ENCODE measurements at regions not wholly inside any gene's neighbourhood (a gene's known extent, or its start where the extent isn't known, plus 50 kb on each side); places are given as distances from the start of the nearest gene placed in this dataset.

GRCh38 chr21:18170829-18171228, 73.8 kb upstream of the CHODL start:
- Histone ChIP-seq H3K4me1 (ENCODE audit: insufficient read depth, low read length, poor library complexity, severe bottlenecking) (no peaks in the 10 kb centered on the region), H2AFZ (ENCODE audit: low read length) (no peak overlapping the region), H3K27me3 (ENCODE audit: insufficient read depth, low read length, poor library complexity, severe bottlenecking) (no peaks in the 10 kb centered on the region), H3K9me2 (replicated peaks; ENCODE audit: low read depth, low read length) (no peaks in the 10 kb centered on the region), H3K4me2 (ENCODE audit: low read depth, low read length, poor library complexity, severe bottlenecking) (no peak overlapping the region), H3K4me3 (ENCODE audit: low read length, poor library complexity, severe bottlenecking) (no peak overlapping the region), H3K9ac (ENCODE audit: low read depth, low read length, poor library complexity, severe bottlenecking) (no peak overlapping the region), H3K9me3 (ENCODE audit: insufficient read depth, low read depth, low read length) (no peaks in the 10 kb centered on the region), H4K20me1 (ENCODE audit: insufficient read depth, low read length, poor library complexity, severe bottlenecking) (no peaks in the 10 kb centered on the region), H3K36me3 (ENCODE audit: insufficient read depth, low read length) (no peaks in the 10 kb centered on the region), H3K79me2 (ENCODE audit: insufficient read depth, low read length) (no peaks in the 10 kb centered on the region), H3F3A (ENCODE audit: low read depth) (no peaks in the 10 kb centered on the region)
- TF ChIP-seq EZH2phosphoT487 (IDR thresholded peaks at IDR 0.05; ENCODE audit: borderline replicate concordance) (no peak), CTCF (conservative IDR thresholded peaks at IDR 0.05; ENCODE audit: low read length) (no peak)

GRCh38 chr21:18170221-18170620, 74.4 kb upstream of the CHODL start:
- no peaks in the 10 kb centered on the region for H3K27me3 ChIP-seq (ENCODE audit: insufficient read depth, low read length, poor library complexity, severe bottlenecking)
- TF ChIP-seq CTCF (conservative IDR thresholded peaks at IDR 0.05; ENCODE audit: low read length) (no peak), EZH2phosphoT487 (IDR thresholded peaks at IDR 0.05; ENCODE audit: borderline replicate concordance) (no peak)
- no peaks in the 10 kb centered on the region for H3K79me2 ChIP-seq (ENCODE audit: insufficient read depth, low read length)
- H3K4me1 ChIP-seq (ENCODE audit: insufficient read depth, low read length, poor library complexity, severe bottlenecking): no peaks in the 10 kb centered on the region
- H2AFZ ChIP-seq (ENCODE audit: low read length): no peak overlapping the region
- H3F3A ChIP-seq (ENCODE audit: low read depth): no peaks in the 10 kb centered on the region
- no peak overlapping the region for H3K9ac ChIP-seq (ENCODE audit: low read depth, low read length, poor library complexity, severe bottlenecking)
- no peaks in the 10 kb centered on the region for H3K9me2 ChIP-seq (replicated peaks; ENCODE audit: low read depth, low read length)
- no peak overlapping the region for H3K4me2 ChIP-seq (ENCODE audit: low read depth, low read length, poor library complexity, severe bottlenecking)
- no peak overlapping the region for H3K4me3 ChIP-seq (ENCODE audit: low read length, poor library complexity, severe bottlenecking)
- H4K20me1 ChIP-seq (ENCODE audit: insufficient read depth, low read length, poor library complexity, severe bottlenecking): no peaks in the 10 kb centered on the region
- H3K36me3 ChIP-seq (ENCODE audit: insufficient read depth, low read length): no peaks in the 10 kb centered on the region
- H3K9me3 ChIP-seq (ENCODE audit: insufficient read depth, low read depth, low read length): no peaks in the 10 kb centered on the region

- no peak overlapping the region for H2AFZ ChIP-seq (ENCODE audit: low read length)
- H3K36me3 ChIP-seq (ENCODE audit: insufficient read depth, low read length): no peaks in the 10 kb centered on the region
- no peaks in the 10 kb centered on the region for H3K9me2 ChIP-seq (replicated peaks; ENCODE audit: low read depth, low read length)
- TF ChIP-seq CTCF (conservative IDR thresholded peaks at IDR 0.05; ENCODE audit: low read length): no peak
- TF ChIP-seq EZH2phosphoT487 (IDR thresholded peaks at IDR 0.05; ENCODE audit: borderline replicate concordance): no peak
- peaks cover 9% of the 10 kb centered on the region for H3K4me1 ChIP-seq (ENCODE audit: insufficient read depth, low read length, poor library complexity, severe bottlenecking)
- H3K4me2 ChIP-seq (ENCODE audit: low read depth, low read length, poor library complexity, severe bottlenecking): no peak overlapping the region
- no peak overlapping the region for H3K9ac ChIP-seq (ENCODE audit: low read depth, low read length, poor library complexity, severe bottlenecking)
- no peaks in the 10 kb centered on the region for H3K79me2 ChIP-seq (ENCODE audit: insufficient read depth, low read length)
- no peaks in the 10 kb centered on the region for H3F3A ChIP-seq (ENCODE audit: low read depth)
- H3K9me3 ChIP-seq (ENCODE audit: insufficient read depth, low read depth, low read length): no peaks in the 10 kb centered on the region
- H3K27me3 ChIP-seq (ENCODE audit: insufficient read depth, low read length, poor library complexity, severe bottlenecking): no peaks in the 10 kb centered on the region
- H4K20me1 ChIP-seq (ENCODE audit: insufficient read depth, low read length, poor library complexity, severe bottlenecking): no peaks in the 10 kb centered on the region
- H3K4me3 ChIP-seq (ENCODE audit: low read length, poor library complexity, severe bottlenecking): no peak overlapping the region
These were observed 76.5 kb upstream of the CHODL start for GRCh38 chr21:18168108-18168507.

Measured in Loucy (cell line).